HG03097 (cell line): ENCODE measurements at regions not wholly inside any gene's neighbourhood (a gene's known extent, or its start where the extent isn't known, plus 50 kb on each side); places are given as distances from the start of the nearest gene placed in this dataset.
"Not testable (repeated sequence)": the region's sequence is repeated elsewhere in the genome, so short reads cannot be mapped to it uniquely, and the experiment has no call there.

Experiments used
- ATAC-seq: cut with Tn5 transposase; IDR thresholded peaks from one replicate; pipeline ENCODE4 v1.9.1; 2021; ENCODE audit not compliant: unreplicated experiment, low FRiP score

GRCh38 chr1:3989465-3989864 is 89.4 kb upstream of the C1orf174 start:
- ATAC-seq, result no peak

- no peak for ATAC-seq
These were observed 92.1 kb upstream of the C1orf174 start for GRCh38 chr1:3992103-3992556.

DNA sequence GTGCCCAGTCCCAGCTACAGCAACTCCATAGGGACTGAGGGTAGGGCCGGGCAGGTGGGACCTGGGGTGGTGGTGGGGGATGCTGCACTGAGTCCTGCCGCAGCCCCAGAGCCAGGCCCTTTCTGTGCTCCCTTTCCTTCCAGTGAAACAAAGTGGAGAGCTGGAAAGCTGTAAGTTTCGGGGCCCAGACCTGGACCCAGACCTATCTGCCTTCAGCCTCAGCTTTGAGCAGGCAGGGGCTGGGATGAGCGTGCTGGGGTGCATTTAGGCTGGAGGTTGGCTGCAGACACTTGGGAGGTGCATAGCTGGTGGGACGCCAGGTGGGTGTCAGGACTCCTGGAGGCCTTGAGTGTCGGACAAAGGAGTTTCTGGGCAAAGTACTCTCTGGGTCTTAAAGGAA is 92.7 kb upstream of the C1orf174 start:
- ATAC-seq, result no peak

- no peak for ATAC-seq
These were observed 93.7 kb upstream of the C1orf174 start for GRCh38 chr1:3993619-3994375.

GRCh38 chr1:3995141-3995780 is 95.2 kb upstream of the C1orf174 start:
- no peak for ATAC-seq

DNA sequence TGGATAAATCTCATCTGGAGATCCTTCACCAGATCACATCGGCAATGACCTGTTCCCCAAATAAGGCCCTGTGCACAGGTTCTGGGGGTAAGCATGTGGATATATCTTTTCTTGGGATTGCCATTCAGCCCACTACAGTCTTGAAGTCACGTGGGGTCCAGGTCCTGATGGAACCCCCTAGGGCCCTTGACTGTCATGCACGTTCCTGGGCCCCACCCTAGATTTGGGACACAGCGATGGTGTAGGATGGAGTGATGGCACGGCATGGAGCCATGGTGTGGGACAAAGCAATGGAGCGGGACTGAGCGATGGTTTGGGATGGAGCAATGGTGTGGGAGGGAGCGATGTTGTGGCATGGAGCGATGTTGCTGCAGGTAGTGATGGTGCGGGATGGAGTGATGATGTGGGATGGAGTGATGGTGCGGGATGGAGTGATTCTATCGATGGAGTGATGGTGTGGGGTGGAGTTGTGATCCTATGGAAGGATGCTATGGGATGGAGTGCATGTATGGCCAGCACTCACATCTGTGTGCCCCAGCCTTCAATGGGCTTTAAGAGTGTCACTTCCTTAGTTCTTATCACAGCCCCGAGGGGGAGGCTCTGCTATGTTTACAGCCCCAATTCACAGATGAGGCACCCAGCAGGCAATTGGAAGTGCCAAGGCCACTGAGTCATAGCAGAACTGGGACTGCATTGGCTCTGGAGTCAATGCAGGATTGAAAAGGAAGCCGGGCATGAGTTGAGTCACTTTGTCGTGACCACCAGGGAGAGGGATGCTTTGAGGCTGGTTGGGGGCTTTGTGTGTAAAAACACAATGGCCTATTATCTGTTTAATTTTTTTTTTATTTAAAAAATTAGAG is 97.0 kb upstream of the C1orf174 start:
- no peak for ATAC-seq

GRCh38 chr1:3998086-3998485 is 98.0 kb upstream of the C1orf174 start:
- no peak for ATAC-seq

- not testable (repeated sequence) for ATAC-seq
These were observed 99.4 kb upstream of the C1orf174 start for GRCh38 chr1:3999514-3999913.

GRCh38 chr1:3999941-4000735 is 100.1 kb upstream of the C1orf174 start:
- ATAC-seq, result no peak

- ATAC-seq, result no peak
These were observed 100.8 kb upstream of the C1orf174 start for GRCh38 chr1:4000811-4001251.

DNA sequence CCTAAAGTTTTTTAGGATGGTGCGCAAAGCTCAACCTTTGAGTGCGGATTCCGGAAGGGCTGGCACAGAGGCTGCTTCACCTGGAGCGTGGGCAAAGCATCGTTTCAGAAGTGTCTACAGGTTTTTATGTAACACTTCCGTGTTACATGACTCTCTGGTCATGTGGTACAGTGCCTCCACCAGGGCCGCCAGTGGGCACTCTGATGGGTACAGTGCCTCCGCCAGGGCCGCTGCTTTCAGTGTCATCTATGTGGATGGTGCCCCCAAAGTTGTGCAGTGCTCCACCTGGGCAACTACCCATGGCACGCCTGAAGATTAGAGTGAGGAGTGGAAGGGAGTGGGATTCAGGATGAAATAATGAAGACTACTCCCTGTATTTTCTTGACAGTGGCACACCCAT is 101.4 kb upstream of the C1orf174 start:
- ATAC-seq, result no peak

- ATAC-seq, result no peak
These were observed 102.0 kb upstream of the C1orf174 start for GRCh38 chr1:4002061-4002521.

- ATAC-seq, result no peak
These were observed 102.7 kb upstream of the C1orf174 start for GRCh38 chr1:4002741-4003140.

- ATAC-seq, result no peak
These were observed 103.9 kb upstream of the C1orf174 start for GRCh38 chr1:4003846-4004505.

DNA sequence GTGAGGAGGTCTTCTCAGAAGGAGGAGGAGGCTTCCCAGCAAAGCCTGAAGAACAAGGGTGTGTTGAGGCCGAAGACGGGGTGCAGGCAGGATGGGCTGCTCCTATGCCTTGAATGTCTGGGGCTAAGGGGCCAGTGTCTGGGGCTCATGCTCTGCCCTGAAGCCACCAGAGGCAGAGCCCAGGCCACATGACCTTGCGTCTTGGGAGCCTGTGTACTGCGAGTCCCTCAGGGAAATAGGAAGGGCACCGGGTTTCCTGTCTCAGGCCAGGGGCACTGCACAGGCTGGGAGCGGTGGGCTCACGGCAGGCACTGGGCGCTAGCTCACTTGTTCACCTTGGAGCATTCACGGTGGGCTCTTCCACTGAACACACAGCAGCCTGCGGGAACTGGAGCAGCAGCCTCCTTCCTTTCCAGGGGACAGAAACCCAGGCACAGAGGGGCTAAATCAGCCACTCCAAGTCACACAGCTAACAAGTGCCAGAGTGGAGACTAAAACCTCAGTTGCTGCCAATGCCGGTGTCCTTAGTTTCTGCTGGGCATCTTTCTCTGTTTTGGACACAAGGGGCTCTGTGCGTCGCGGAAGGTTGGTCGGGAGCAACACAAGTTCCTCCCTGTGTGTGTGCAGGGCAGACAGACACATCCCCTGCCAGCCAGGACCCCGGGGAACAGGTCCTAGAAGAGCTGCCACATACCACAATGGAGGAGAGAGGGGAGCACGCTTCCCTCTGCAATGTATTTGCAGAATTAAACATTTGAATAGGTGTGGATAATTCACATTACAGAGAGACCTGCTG is 104.8 kb upstream of the C1orf174 start:
- no peak for ATAC-seq

- ATAC-seq, result no peak
These were observed 105.4 kb upstream of the C1orf174 start for GRCh38 chr1:4005431-4005830.

DNA sequence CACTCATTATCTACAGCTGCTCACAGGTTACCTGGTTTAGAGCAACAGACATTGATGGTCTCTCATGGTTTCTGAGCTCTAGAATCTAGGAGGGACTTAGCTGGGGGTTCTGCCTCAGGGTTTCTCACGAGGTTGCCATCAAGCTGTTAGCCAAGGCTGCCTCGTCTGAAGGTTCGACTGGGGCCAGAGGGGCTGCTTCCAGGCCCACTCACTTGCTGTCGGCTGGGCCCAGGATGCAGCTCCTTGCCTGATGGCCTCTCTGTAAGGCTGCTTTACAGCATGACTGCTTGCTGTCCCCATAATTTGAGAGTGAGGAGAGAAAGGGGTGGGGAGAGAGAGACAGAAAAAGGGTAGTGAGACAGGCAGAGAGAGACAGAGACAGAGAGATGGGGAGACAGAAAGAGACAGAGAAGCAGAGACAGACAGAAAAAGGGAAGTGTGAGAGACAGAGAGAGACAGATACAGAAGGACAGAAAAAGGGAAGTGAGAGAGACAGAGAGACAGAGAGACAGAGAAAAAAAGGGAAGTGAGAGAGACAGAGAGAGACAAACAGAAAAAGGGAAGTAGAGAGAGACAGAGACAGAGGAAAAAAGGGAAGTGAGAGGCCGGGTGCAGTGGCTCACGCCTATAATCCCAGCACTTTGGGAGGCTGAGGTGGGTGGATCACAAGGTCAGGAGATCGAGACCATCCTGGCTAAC is 106.8 kb upstream of the C1orf174 start:
- no peak for ATAC-seq

- ATAC-seq, result no peak
These were observed 110.2 kb upstream of the C1orf174 start for GRCh38 chr1:4010284-4010683.
